DMS 273 (cell line): ENCODE measurements at regions not wholly inside any gene's neighbourhood (a gene's known extent, or its start where the extent isn't known, plus 50 kb on each side); places are given as distances from the start of the nearest gene placed in this dataset.

Experiments used
- DNase-seq: peaks from one replicate; lab custom pipeline; 2025; ENCODE audit not compliant: unreplicated experiment; lab: John Stamatoyannopoulos, UW

- DNase-seq = no peak
Measured at GRCh38 chr3:76403556-76403955, 618.2 kb upstream of the ZNF717 start.

- no peak for DNase-seq
Measured at GRCh38 chr3:76405196-76405595, 619.8 kb upstream of the ZNF717 start.

- DNase-seq = no peak
Measured at GRCh38 chr3:76410762-76411281, 625.5 kb upstream of the ZNF717 start.

- no peak for DNase-seq
Measured at GRCh38 chr3:76415384-76415783, 624.5 kb upstream of the ROBO2 start.

GRCh38 chr3:76429581-76430177 lies 610.2 kb upstream of the ROBO2 start:
- DNase-seq = peak; percentile 92

- no peak for DNase-seq
Measured at GRCh38 chr3:76432396-76432795, 607.5 kb upstream of the ROBO2 start.

- no peak for DNase-seq
Measured at GRCh38 chr3:76436894-76437293, 603.0 kb upstream of the ROBO2 start.

- DNase-seq = no peak
Measured at GRCh38 chr3:76438971-76439370, 600.9 kb upstream of the ROBO2 start.

GRCh38 chr3:76442374-76442915 lies 597.5 kb upstream of the ROBO2 start:
- no peak for DNase-seq

- DNase-seq = no peak
Measured at GRCh38 chr3:76456322-76456721, 583.6 kb upstream of the ROBO2 start.

GRCh38 chr3:76463501-76463900 lies 576.4 kb upstream of the ROBO2 start:
- no peak for DNase-seq

GRCh38 chr3:76470285-76470684 lies 569.6 kb upstream of the ROBO2 start:
- no peak for DNase-seq

GRCh38 chr3:76474632-76475031 lies 565.3 kb upstream of the ROBO2 start:
- DNase-seq = no peak

GRCh38 chr3:76479161-76479650 lies 560.7 kb upstream of the ROBO2 start:
- no peak for DNase-seq

- no peak for DNase-seq
Measured at GRCh38 chr3:76482510-76482909, 557.4 kb upstream of the ROBO2 start.

- no peak for DNase-seq
Measured at GRCh38 chr3:76487446-76487845, 552.5 kb upstream of the ROBO2 start.

GRCh38 chr3:76490064-76490463 lies 549.8 kb upstream of the ROBO2 start:
- DNase-seq = no peak

- no peak for DNase-seq
Measured at GRCh38 chr3:76495216-76495615, 544.7 kb upstream of the ROBO2 start.

GRCh38 chr3:76497636-76498035 lies 542.3 kb upstream of the ROBO2 start:
- no peak for DNase-seq

- no peak for DNase-seq
Measured at GRCh38 chr3:76500746-76501275, 539.1 kb upstream of the ROBO2 start.

- no peak for DNase-seq
Measured at GRCh38 chr3:76501315-76501714, 538.6 kb upstream of the ROBO2 start.

- no peak for DNase-seq
Measured at GRCh38 chr3:76502076-76502475, 537.8 kb upstream of the ROBO2 start.
